ENCODE measurements at regions not wholly inside any gene's neighbourhood (a gene's known extent, or its start where the extent isn't known, plus 50 kb on each side); places are given as distances from the start of the nearest gene placed in this dataset.
"Not testable (repeated sequence)": the region's sequence is repeated elsewhere in the genome, so short reads cannot be mapped to it uniquely, and the experiment has no call there.

DNA sequence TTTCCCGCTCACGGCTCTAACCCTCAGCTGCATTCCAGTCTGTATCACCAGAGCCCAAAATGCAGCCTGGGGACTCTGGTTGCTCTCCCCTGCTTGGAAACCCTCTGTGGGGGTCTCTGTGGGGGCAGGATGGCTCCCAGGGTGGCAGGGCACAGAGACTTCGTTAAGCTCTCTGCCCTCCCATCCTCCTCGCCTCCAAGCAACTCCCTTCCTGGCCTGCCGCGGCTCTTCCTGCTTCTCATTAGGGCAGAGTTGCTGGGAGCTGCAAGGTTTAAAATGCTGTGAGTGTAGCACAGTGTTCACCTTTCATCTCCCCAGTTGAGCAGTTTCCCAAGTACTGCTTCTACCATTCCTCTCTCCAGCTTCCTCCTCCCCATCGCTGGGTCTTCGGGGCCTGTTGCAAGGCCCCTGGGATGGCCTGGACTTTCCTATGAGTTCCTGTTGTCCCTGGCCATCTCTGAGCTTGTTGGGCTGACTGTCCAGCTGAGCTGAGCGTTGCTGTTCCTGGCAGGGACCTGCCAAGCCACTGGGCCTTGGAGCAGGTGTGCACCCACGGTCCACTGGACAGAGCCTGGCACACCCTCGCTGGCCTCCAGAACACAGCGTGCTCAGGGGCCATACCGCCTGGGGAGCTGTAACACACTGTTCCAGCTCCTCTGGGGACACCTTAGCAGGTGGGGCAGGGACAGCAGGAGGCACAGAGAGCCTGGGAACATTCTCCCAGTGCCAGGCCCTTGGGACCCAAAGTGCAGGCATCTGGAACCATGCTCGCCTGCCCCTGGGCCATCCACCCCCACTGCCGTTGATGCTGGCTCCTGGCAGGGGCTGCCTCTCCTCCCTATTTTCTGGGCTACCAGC, 188.4 kb downstream of the C9orf50 start:
- no peak for DNase-seq

DNA sequence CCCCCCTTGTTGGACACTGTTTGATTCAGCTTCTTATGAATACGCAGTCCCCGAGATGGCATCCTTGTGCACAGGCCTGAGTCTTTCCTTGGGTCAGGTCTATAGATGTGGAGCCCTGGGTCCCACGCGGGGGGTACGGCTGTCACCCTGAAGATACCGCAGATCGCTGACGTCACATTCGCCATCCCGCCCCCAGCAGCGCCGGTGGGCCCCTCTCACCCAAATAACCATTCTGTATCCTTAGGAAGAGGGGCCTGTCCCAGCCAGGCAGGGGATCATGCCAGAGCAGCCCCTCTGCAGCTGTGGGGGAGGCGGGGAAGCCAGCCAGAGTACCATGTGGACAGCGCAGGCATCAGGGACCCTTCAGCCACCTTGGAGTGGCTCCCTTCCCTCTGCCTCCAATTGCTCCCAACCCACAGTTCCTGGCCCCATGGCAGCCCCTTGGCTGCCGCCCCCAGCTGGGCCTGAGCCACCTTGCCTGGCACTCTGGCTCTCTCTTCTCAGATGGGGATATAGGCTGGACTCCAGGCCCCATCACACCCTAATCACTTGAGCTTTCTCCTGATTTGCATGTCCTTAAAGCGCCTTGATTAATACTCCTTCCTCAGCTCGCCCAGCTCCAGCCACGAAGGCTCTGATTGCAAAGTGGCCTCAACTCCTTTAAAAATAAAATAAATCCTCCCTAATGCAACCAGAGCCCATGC, 189.8 kb downstream of the C9orf50 start:
- no peak for DNase-seq

GRCh38 chr9:129428864-129429577, 191.9 kb downstream of the C9orf50 start:
- DNase-seq = no peak

DNA sequence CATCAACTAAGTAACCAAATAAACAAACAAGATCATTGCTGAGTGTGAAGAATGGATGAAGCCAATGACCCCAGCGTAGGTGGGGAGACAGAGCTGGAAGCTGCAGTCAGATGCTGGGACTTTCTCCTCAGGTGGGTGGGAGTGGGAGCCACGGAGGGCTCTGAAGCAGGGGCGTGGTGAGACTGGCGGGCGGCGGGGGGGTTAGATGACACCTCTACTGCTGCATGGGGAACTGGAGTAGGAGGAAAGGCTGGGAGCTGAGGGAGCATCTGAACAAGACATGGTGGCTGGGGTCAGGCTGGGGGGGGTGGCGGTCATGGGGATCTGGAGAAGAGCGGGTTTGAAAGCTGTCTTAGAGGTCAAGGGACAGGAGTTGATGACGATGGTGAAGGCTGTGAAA, 193.8 kb downstream of the C9orf50 start:
- no peak for DNase-seq

DNA sequence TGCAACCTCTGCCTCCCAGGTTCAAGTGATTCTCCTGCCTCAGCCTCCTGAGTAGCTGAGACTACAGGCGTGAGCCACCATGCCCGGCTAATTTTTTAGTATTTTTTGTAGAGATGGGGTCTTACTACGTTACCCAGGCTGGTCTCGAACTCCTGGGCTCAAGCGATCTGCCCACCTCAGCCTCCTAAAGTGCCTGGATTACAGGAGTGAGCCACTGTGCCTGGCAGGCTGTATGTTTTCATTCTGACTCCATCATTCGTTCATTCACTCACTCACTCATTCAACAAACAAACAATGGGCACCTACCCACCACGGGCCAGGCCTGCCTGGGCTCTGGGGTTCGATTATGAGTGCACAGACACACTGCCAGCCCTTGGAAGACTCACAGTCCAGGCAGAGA, 197.1 kb downstream of the C9orf50 start:
- DNase-seq = not testable (repeated sequence)

- no peak for DNase-seq
Observed at GRCh38 chr9:129423216-129423615, 197.7 kb downstream of the C9orf50 start.

DNA sequence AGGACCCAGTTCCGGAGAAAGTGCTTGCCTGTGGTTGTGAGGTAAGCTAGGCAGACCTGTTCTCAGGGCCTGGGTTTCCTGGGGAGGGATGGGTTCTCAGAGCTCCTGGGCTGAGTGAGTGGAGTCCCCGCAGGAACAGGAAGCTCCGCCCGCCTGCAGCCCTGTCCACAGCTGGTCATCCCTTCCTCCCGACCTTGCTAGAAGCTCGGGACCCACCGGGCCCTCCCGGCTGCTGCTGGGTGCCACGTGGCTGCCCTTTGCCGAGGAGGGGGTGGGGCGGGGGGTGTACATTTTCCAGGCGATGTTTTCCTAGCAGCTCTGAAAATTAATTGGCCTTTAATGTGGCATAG, 198.1 kb downstream of the C9orf50 start:
- no peak for DNase-seq

DNA sequence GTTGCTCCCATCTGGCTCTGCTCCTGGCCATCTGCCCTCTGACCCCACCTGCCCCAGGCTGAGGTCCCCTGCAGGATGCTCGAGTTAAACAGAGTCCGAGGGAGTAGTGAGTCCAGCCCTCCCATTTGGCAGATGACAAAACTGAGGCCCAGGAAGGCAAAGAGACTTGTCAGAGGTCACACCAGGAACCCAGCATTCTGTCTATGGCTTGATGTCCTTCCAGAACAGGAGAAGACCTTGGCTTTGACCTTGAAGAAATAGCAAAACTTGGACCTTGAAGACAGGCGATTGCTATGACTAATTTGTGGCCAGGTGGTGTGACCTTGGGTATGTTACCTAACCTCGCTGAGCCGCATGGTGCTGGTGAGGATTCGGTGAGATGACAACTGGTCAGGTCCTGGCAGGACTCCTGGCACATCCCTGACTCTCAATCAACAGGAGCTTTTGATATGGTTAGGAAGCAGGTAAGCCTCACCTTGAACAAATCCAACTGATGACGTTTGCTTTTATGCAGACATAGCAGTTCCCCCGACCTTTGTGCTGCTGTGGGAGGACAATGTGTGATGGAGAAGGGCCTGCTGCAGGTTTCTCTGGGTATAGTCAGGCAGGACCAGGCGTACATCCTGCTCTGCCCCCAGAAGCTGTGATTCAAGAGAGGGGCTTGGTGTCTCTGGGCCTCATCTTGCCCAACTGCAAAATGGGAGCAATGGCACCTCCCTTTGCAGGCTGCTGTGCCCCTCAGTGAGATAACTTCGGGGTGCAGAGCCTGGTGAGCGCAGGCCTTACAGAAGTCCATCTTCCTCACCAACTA, 198.7 kb downstream of the C9orf50 start:
- DNase-seq = no peak

DNA sequence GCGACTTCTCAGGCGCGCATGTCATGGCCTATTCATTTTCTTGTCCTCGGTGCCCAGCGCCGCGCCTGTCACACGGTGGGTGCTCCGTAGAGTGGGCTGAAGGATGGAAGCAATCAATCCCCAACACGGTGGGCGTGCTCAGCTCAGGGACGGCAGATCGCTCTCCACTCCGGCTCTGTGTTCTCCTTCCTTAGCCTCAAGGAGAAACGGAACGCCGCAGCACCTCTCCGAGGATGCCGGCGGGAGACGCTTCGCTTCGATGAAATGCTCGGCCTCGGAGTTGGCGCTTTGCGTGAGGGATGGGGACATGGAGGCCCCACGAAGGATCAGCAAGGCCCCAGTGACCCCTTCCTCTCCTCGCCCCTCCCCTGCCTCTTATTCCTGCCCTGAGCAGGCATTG, 199.5 kb downstream of the C9orf50 start:
- no peak for DNase-seq

DNA sequence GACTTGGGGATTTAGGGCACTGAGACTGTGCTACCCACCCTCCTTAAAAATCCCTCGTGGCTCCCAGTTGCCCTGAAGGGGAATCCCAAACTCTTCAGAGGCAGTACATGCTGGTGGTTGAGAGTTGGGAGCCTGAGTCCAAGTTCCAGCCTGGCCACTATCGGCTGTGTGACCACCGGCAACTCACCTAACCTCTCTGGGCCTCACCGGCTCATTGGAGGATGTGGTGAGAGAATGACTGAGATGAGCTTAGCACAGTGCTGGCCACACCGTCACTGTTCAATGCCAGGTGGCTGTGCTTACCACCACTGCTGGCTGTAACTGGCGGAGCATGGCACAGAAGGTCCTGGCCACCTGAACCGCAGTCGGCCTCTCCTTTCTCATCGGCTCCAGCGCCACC, 200.2 kb downstream of the C9orf50 start:
- no peak for DNase-seq

GRCh38 chr9:129419382-129419899, 201.5 kb downstream of the C9orf50 start:
- DNase-seq = no peak

DNA sequence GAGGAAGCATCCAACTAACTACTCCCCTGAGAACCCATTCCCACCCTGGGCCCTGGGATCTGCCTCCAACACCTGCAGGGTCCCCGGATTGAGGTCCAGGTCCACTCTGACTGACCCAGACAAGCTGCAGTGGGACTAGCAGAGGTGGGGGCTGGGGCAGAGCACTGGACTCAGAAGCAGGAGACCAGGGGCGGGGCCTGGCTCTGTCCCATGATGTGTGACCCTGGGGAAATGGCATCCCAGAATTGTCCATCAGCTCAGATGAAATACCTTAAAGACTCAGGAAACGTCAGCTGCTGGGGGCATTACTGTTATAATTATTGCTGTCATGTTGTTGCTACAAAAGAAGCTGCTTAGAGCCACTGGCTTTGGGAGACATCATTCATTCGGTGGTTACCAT, 202.4 kb downstream of the C9orf50 start:
- no peak for DNase-seq

- no peak for DNase-seq
Observed at GRCh38 chr9:129416821-129417539, 203.9 kb downstream of the C9orf50 start.

DNA sequence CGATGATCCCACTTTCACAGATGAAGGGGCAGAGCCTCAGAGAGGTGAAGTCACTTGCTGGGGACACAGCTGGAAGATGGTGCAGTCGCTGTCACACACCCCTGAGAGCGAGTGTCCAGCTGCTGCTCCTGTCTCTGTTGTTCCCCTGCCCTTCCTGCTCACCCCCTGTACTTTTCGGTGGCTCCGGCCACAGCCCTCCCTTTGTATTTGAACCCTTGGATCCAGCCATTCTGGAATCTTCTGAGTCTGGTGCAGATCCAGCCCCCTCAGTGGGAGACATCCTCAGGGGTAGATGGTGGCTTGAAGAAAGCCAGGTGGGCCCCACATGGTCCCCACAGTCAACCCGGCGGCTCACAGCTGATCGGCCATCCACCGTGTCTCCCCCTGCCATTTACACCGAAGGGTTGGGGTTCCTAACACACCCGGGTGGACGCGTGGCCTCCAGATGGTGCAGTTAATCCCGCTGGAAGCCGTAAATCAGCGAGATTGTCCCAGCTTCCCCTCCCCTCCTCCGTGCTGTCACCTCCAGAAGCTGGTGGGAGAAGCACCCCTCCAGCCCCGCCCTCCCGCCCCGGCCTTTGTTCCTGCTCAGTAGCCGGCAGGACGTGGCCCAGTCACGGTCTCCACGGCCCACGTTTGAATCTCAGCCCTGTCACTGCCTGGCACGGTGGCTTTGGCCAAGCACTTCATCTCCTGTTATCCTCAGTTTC, 204.8 kb downstream of the C9orf50 start:
- no peak for DNase-seq

DNA sequence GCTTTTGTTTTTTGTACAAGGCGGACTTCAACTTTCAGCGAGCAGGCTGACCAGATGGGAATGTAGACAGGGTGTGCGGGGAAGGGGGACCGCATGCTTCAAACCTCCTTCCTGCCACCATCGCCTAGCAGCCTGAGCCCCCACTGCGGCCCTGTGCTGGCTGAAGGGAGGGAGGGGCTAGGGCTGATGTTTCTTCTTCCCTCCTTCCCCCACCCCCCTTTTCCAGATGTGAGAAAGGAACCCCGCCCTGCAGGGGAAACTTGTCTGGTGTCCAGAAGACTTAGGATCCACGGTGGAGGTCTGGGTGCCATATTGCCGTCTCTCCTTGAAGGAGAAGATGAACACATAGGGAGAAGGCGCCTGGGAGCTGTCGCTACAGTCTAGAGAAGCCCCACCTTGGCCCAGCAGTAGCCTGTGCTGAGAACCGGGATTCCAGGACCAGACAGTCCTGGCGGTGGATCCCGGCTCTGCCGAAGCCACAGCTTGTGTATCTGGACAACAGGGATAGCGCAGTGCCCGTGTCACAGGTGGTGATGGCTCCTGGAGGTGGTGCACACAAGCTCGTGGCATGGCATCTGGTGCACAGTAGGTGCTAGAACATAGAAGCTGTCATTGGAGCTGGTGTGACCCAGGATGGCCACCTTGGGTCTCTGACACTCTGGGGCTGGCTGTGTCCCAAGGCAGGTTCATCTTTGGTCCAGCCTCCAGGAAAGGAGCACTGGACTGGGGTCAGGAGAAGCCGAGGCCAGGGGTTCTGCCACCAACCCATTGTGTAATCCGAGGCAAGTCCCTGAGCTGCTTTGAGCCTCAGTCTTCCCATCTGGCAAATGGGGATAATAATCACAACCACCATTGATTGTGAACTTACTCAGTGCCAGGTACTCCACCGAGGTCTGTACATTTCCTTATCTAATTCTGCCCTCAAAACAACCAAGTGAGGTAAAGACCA, 205.6 kb downstream of the C9orf50 start:
- peak; percentile 71 for DNase-seq

GRCh38 chr9:129414377-129414992, 206.4 kb downstream of the C9orf50 start:
- DNase-seq = no peak

DNA sequence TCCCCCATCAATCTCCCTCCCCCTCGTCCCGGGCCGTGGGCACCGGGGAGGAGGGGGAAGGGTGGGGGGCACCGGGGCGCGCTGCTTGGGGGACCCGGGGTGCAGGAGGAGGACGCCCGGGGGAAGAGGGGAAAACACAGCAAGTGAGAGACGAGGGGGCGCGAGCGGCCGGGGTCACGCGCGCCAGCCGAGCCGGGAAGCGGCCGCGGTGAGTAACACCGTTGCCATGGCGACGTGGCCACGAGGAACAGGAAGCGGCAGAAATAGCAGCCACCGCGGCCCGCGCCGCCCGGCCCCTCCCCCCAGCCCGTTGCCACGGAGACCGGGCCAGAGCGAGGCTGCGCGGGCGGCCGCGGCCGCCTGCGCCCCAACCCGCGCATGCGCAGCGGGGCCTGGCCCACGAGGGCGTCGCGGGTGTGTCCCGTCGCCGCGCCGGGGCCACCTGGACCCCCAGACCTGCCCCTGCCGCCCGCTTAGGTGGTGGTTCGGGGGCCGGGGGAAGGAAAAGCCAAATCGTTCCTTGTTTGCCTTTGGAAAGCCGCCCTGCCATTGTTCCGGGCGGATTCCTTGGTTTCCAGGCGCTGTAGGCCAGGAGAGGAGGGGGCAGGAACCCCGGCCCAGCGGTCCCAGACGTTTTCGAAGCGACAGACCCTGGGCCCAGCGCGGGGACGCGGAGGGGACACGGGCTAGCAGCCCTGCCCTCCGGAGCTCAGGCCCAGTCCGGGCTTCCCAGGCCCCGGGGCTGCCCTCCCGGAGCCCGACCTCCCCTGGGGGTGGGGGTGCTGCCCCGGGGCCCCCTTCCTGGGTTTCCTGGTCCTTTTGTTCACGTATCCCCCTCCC, 207.1 kb downstream of the C9orf50 start:
- DNase-seq = peak; percentile 99

DNA sequence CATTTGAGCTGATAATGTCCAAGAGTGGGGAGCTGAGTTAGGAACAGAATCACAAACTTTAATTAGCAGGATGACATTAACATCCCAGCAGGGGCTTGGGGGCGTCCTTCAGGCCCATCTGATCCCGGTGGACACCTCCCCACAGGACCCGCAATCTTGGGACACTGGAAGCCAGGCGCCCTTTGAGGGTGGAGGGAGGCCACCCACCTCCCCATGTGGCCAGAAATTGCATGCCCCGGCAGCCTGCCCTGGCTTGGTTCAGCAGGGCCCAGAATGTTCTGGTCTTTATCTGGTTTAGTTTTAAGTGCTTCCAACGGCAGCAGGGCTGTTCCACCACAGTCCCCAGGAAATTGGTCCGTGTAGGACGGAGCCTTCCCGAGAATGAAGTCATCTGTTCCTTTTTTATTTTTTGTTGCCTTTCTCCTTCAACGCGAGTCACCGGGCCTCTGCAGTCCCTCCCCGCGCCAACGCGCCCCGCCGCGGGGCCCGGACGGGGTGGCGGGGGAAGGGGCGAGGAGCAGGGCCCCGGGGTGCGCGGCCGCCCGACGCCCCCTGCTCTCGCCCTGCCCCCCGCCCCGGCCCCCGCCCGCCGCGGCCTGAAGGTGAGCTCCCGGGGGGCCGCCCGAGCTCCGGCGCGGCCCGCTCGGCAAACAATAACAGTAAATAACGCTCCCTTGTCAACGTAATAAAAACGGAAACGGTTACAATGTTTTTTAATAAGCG, 207.9 kb downstream of the C9orf50 start:
- DNase-seq = peak; percentile 83

Data from hindlimb muscle (tissue), 1 donor.